Hepatocyte (in vitro differentiated cells): ENCODE measurements at regions not wholly inside any gene's neighbourhood (a gene's known extent, or its start where the extent isn't known, plus 50 kb on each side); places are given as distances from the start of the nearest gene placed in this dataset.
"Not testable (repeated sequence)": the region's sequence is repeated elsewhere in the genome, so short reads cannot be mapped to it uniquely, and the experiment has no call there.

Experiments used
- DNase-seq: peaks from one replicate; pipeline ENCODE4 v3.0.0-alpha.2; 2016; ENCODE audit warnings: low spot score
- H2AFZ ChIP-seq: fragments of 200-600 bp; sonication (generic); 2 replicates; pipeline ENCODE4 v1.6.0; 2016; ENCODE audit warnings: antibody characterized with exemption, mild to moderate bottlenecking
- H3K27ac ChIP-seq: fragments of 200-600 bp; sonication (generic); 2 replicates; pipeline ENCODE4 v1.5.1; 2016; ENCODE audit warnings: mild to moderate bottlenecking
- H3K27me3 ChIP-seq: fragments of 200-600 bp; sonication (generic); 2 replicates; pipeline ENCODE4 v1.6.1; 2016
- H3K36me3 ChIP-seq: fragments of 200-600 bp; sonication (generic); replicated peaks from 2 replicates; pipeline ENCODE4 v1.5.1; 2016; ENCODE audit warnings: low read depth; ENCODE audit not compliant: insufficient read depth
- H3K4me1 ChIP-seq: fragments of 200-600 bp; sonication (generic); 2 replicates; pipeline ENCODE4 v1.5.1; 2016; ENCODE audit warnings: mild to moderate bottlenecking, moderate library complexity; ENCODE audit not compliant: insufficient read depth
- H3K4me2 ChIP-seq: fragments of 200-600 bp; sonication (generic); 2 replicates; pipeline ENCODE4 v1.6.0; 2016
- H3K4me3 ChIP-seq: fragments of 200-600 bp; sonication (generic); 2 replicates; pipeline ENCODE4 v1.5.1; 2016; ENCODE audit warnings: mild to moderate bottlenecking
- H3K79me2 ChIP-seq: fragments of 200-600 bp; sonication (generic); 2 replicates; pipeline ENCODE4 v1.6.0; 2017; ENCODE audit warnings: mild to moderate bottlenecking
- H3K9me2 ChIP-seq: fragments of 200-600 bp; sonication (generic); replicated peaks from 2 replicates; pipeline ENCODE4 v1.6.0; 2017; ENCODE audit warnings: mild to moderate bottlenecking; ENCODE audit not compliant: insufficient read depth
- H3K9me3 ChIP-seq: fragments of 200-600 bp; sonication (generic); 2 replicates; pipeline ENCODE4 v1.5.1; 2016; ENCODE audit warnings: low read depth, mild to moderate bottlenecking
- H4K20me1 ChIP-seq: fragments of 200-600 bp; sonication (generic); 2 replicates; pipeline ENCODE4 v1.6.0; 2016; ENCODE audit warnings: mild to moderate bottlenecking; ENCODE audit not compliant: insufficient read depth, poor library complexity, severe bottlenecking
- EZH2 ChIP-seq: fragments of 200-600 bp; sonication (generic); IDR thresholded peaks from 2 replicates; pipeline ENCODE4 v1.6.1; 2016; ENCODE audit warnings: antibody characterized with exemption, mild to moderate bottlenecking, borderline replicate concordance
- EZH2phosphoT487 ChIP-seq: fragments of 200-600 bp; sonication (generic); IDR thresholded peaks from one replicate; pipeline ENCODE4 v1.6.1; 2018; ENCODE audit warnings: antibody characterized with exemption, mild to moderate bottlenecking, low read depth, moderate library complexity; ENCODE audit not compliant: unreplicated experiment, severe bottlenecking
- WGBS: methylation state at CpG from one replicate; pipeline ENCODE4 v1.1.6; 2016; ENCODE audit warnings: low lambda C conversion rate; ENCODE audit errors: missing lambda C conversion rate; 5-methylcytosine and 5-hydroxymethylcytosine counted together
- TF ChIP-seq, protein P1 (sequence below): fragments of 200-600 bp; sonication (generic); IDR thresholded peaks from 2 replicates; pipeline ENCODE4 v1.5.1; 2016; ENCODE audit warnings: antibody characterized with exemption, mild to moderate bottlenecking; ENCODE audit not compliant: poor library complexity

DNA sequence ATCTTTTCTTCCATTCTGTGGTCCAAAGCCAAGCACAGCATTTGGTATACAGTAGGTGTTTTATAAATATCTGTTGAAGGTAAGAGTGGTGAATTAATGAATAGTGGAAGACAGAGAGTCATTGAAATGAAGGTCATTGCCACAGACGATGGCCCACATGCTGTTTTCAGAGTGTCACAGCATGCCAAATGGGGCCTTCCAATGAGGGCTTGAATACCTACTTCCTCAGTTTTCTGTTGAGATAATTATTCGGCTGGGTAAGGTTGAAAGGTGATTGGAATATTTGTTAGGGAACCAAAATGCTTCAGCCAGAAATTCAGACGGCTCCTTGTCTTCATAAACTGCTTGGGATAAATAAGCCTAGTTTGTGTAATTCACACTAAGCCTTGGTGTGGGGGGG, 205.3 kb upstream of the TBL1XR1 start:
- H4K20me1 ChIP-seq, result no peaks in the 10 kb centered on the region
- DNase-seq, result no peak
- no peak overlapping the region for H3K4me3 ChIP-seq
- WGBS, result 86% methylated on average over 3 of the region's 3 CpGs
- no peaks in the 10 kb centered on the region for H3K27me3 ChIP-seq
- no peaks in the 10 kb centered on the region for H3K79me2 ChIP-seq
- TF ChIP-seq, protein P1, sequence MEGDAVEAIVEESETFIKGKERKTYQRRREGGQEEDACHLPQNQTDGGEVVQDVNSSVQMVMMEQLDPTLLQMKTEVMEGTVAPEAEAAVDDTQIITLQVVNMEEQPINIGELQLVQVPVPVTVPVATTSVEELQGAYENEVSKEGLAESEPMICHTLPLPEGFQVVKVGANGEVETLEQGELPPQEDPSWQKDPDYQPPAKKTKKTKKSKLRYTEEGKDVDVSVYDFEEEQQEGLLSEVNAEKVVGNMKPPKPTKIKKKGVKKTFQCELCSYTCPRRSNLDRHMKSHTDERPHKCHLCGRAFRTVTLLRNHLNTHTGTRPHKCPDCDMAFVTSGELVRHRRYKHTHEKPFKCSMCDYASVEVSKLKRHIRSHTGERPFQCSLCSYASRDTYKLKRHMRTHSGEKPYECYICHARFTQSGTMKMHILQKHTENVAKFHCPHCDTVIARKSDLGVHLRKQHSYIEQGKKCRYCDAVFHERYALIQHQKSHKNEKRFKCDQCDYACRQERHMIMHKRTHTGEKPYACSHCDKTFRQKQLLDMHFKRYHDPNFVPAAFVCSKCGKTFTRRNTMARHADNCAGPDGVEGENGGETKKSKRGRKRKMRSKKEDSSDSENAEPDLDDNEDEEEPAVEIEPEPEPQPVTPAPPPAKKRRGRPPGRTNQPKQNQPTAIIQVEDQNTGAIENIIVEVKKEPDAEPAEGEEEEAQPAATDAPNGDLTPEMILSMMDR, result no peak
- TF ChIP-seq EZH2phosphoT487 (no peak), EZH2 (no peak)
- no peaks in the 10 kb centered on the region for H3K9me2 ChIP-seq
- no peak overlapping the region for H2AFZ ChIP-seq
- no peaks in the 10 kb centered on the region for H3K9me3 ChIP-seq
- no peak overlapping the region for H3K27ac ChIP-seq
- no peaks in the 10 kb centered on the region for H3K36me3 ChIP-seq
- H3K4me2 ChIP-seq, result no peak overlapping the region
- H3K4me1 ChIP-seq, result no peaks in the 10 kb centered on the region

DNA sequence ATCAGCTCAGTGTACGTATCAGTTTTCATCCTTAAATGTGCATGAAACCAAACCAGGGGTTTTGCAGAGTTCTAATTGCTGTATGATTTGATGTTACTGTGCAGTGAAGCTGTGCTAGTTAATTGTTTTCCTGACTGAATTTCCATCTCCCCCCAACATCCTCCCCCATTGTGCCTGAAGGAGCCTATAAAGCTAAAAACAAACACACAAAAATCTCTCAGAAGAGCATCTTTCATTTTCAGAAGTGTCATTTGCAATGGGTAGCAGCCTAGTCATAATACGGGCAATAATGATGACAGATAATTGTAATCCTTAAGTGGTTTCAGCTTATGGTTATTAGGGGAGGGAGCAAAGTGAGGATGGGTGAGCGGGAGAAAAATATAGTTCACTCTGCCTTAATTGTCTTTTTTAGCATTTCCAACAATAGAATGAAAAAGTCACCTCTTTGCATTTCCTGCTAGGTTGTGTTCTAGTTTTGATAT, 207.9 kb upstream of the TBL1XR1 start:
- DNase-seq, result no peak
- Histone ChIP-seq H3K27me3 (no peaks in the 10 kb centered on the region), H3K79me2 (no peaks in the 10 kb centered on the region), H4K20me1 (no peaks in the 10 kb centered on the region), H3K27ac (no peak overlapping the region), H3K4me2 (no peak overlapping the region), H2AFZ (no peak overlapping the region), H3K4me3 (no peak overlapping the region), H3K36me3 (no peaks in the 10 kb centered on the region), H3K9me2 (no peaks in the 10 kb centered on the region), H3K9me3 (no peaks in the 10 kb centered on the region), H3K4me1 (no peaks in the 10 kb centered on the region)
- WGBS, result 60% methylated on average over 3 of the region's 3 CpGs
- TF ChIP-seq EZH2phosphoT487, result no peak
- TF ChIP-seq, protein P1, result no peak
- no peak for TF ChIP-seq EZH2

DNA sequence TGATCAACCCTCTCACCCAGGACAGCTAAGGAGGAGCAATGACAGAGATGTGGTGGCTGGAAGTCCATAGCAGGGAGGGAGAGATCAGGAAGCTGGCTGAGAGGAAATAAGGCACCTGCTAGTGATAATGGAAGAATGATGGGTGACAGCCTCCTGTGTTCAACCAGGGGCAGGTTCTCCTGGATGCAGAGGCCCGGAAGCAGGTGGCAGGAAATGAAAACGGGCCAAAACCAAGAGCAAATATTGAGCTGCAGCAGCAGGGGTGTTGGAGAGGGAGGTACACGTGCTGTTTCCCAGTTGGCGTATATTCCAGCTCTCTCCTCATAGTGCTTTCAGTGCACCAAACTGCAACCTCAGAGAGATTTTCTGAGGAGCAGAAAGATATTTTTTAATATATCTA, 213.4 kb upstream of the TBL1XR1 start:
- WGBS, result 68% methylated on average over 4 of the region's 4 CpGs
- H2AFZ ChIP-seq, result no peak overlapping the region
- H3K27me3 ChIP-seq, result no peaks in the 10 kb centered on the region
- TF ChIP-seq, protein P1, result no peak
- TF ChIP-seq EZH2, result no peak
- no peak for TF ChIP-seq EZH2phosphoT487
- no peak overlapping the region for H3K27ac ChIP-seq
- no peaks in the 10 kb centered on the region for H3K4me1 ChIP-seq
- no peaks in the 10 kb centered on the region for H3K79me2 ChIP-seq
- no peaks in the 10 kb centered on the region for H3K9me2 ChIP-seq
- no peak overlapping the region for H3K4me3 ChIP-seq
- no peaks in the 10 kb centered on the region for H4K20me1 ChIP-seq
- DNase-seq, result no peak
- no peaks in the 10 kb centered on the region for H3K9me3 ChIP-seq
- H3K36me3 ChIP-seq, result no peaks in the 10 kb centered on the region
- H3K4me2 ChIP-seq, result no peak overlapping the region

DNA sequence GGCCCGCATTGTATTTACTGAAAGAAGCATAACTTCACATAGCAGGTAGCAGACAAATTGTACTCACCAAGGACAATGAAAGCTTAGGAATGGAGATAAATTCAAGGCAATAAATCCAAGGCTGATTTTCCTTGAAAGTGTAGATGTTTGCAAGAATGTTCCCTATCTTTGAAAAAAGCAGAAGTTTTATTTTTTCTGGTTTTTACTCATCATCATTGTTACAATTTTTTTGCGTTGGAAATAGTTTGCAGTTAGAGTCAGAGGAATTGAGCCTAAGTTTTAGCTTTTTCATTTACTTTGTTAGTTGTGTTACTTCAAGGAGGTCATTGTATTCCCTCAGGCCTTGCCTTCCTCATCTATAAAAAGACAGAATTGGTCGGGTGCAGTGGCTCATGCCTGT, 213.9 kb upstream of the TBL1XR1 start:
- no peak for DNase-seq
- Histone ChIP-seq H3K27me3 (no peaks in the 10 kb centered on the region), H3K4me1 (no peaks in the 10 kb centered on the region), H3K9me2 (no peaks in the 10 kb centered on the region), H3K27ac (no peak overlapping the region), H3K4me3 (no peak overlapping the region), H3K79me2 (no peaks in the 10 kb centered on the region), H2AFZ (no peak overlapping the region), H4K20me1 (no peaks in the 10 kb centered on the region), H3K36me3 (no peaks in the 10 kb centered on the region), H3K9me3 (no peaks in the 10 kb centered on the region), H3K4me2 (no peak overlapping the region)
- no peak for TF ChIP-seq EZH2phosphoT487
- TF ChIP-seq EZH2, result no peak
- TF ChIP-seq, protein P1, result no peak
- WGBS, result 82% methylated on average over 3 of the region's 3 CpGs

DNA sequence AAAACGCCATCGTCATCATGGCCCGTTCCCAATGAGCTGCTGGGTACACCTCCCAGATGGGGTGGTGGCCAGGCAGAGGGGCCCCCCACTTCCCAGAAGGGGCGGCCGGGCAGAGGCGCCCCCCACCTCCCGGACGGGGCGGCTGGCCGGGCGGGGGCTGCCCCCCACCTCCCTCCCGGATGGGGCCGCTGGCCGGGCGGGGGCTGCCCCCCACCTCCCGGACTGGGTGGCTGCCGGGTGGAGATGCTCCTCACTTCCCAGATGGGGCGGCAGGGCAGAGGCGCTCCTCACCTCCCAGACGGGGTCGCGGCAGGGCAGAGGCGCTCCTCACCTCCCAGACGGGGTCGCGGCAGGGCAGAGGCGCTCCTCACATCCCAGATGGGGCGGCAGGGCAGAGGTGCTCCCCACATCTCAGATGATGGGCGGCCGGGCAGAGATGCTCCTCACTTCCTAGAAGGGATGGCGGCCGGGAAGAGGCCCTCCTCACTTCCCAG, 215.4 kb upstream of the TBL1XR1 start:
- not testable (repeated sequence) for DNase-seq, H3K36me3 ChIP-seq, H3K9me3 ChIP-seq, H3K27me3 ChIP-seq, H3K9me2 ChIP-seq, H3K4me3 ChIP-seq, H2AFZ ChIP-seq, H3K4me1 ChIP-seq, H3K27ac ChIP-seq, H3K4me2 ChIP-seq, H4K20me1 ChIP-seq, H3K79me2 ChIP-seq
- WGBS, result 96% methylated on average over 5 of the region's 32 CpGs
